Psoas muscle (tissue), 7 donors: ENCODE measurements at regions not wholly inside any gene's neighbourhood (a gene's known extent, or its start where the extent isn't known, plus 50 kb on each side); places are given as distances from the start of the nearest gene placed in this dataset.

ENCODE experiments used
- ATAC-seq, 4 donors: fragments of 200-7000 bp; cut with Tn5 transposase; one replicate each; pipeline ENCODE4 v1.9.1; 2020; ENCODE audit warnings: moderate library complexity in 3 of 4, mild to moderate bottlenecking in 2 of 4
- DNase-seq, 2 donors: peaks; one replicate each; pipeline ENCODE4 v3.0.0-alpha.2; 2020
- H3K27ac ChIP-seq: fragments of 200-600 bp; one replicate; pipeline ENCODE4 v1.8.0; 2022
- H3K27me3 ChIP-seq, 3 donors: fragments of 200-600 bp in 1 of 3; one replicate each; pipeline versions ENCODE4 v1.6.1 to v1.8.0; 2013 to 2022; ENCODE audit warnings: low read length in 2 of 3, mild to moderate bottlenecking in 2 of 3, moderate library complexity in 1 of 3; ENCODE audit not compliant: insufficient read depth in 3 of 3
- H3K36me3 ChIP-seq, 2 donors: fragments of 200-600 bp in 1 of 2; one replicate each; pipeline versions ENCODE4 v1.6.1 to v1.8.0; 2013 to 2022; ENCODE audit warnings: low read depth in 1 of 2, mild to moderate bottlenecking in 1 of 2, moderate library complexity in 1 of 2; ENCODE audit not compliant: insufficient read depth in 1 of 2
- H3K4me1 ChIP-seq: fragments of 200-600 bp; one replicate; pipeline ENCODE4 v1.8.0; 2022
- H3K4me3 ChIP-seq: fragments of 200-600 bp; one replicate; pipeline ENCODE4 v1.8.0; 2022; ENCODE audit warnings: mild to moderate bottlenecking
- H3K9me3 ChIP-seq: fragments of 200-600 bp; one replicate; pipeline ENCODE4 v1.8.0; 2022
- CTCF ChIP-seq: fragments of 200-600 bp; IDR thresholded peaks from one replicate; pipeline ENCODE4 v1.8.0; 2022; ENCODE audit warnings: antibody characterized with exemption
- WGBS, 3 donors: extraction: QIAGEN DNeasy Blood & Tissue Kit; methylation state at CpG; one replicate each; pipeline versions ENCODE4 v1.1.6 to v1.1.7; 2013; 5-methylcytosine and 5-hydroxymethylcytosine counted together
- intact Hi-C, 2 donors: fragments of 100-400 bp; cut with DNase I; formaldehyde crosslinking; loops; one replicate each; pipeline versions ENCODE4 v1.11.0 to v1.14.2; 2022
- donor health status: healthy with polysubstance abuse.
- donor health status: DM: no; HTN: no; CAD: no; lungs with moderate emphysema.
- donor health status: Bipolar disorder and iron deficiency.
- donor health status: healthy.
- donor health status: DM: yes; HTN: yes; CAD: no.
- donor health status: DM: no; HTN: no; CAD: no.
- donor health status: DM: yes; HTN: yes; CAD: no.

- peaks cover 7% of the 10 kb centered on the region for H3K9me3 ChIP-seq
- no peaks in the 10 kb centered on the region for H3K27me3 ChIP-seq
- H3K4me3 ChIP-seq = no peak overlapping the region
- 83 to 91% (median 89%) methylated on average over 4 of the region's 4 CpGs for WGBS, 3 donors
- H3K4me1 ChIP-seq = no peaks in the 10 kb centered on the region
- ATAC-seq (no peak), DNase-seq (no peak)
- no peak for TF ChIP-seq CTCF
- intact Hi-C loops = no loop called here
- H3K36me3 ChIP-seq = no peaks in the 10 kb centered on the region
- no peak overlapping the region for H3K27ac ChIP-seq
These were observed 76.0 kb upstream of the IL6 start for GRCh38 chr7:22651036-22651435.

- 89 to 93% (median 91%) methylated on average over 3 of the region's 3 CpGs for WGBS, 3 donors
- H3K27ac ChIP-seq = no peak overlapping the region
These were observed 77.3 kb upstream of the IL6 start for GRCh38 chr7:22649686-22650085.

GRCh38 chr7:22647451-22648257, 79.3 kb upstream of the IL6 start:
- Histone ChIP-seq H3K36me3 (no peaks in the 10 kb centered on the region), H3K4me1 (no peaks in the 10 kb centered on the region), H3K4me3 (no peak overlapping the region), H3K9me3 (peaks cover 31% of the 10 kb centered on the region), H3K27ac (no peak overlapping the region), H3K27me3 (no peaks in the 10 kb centered on the region)
- 76 to 84% (median 77%) methylated on average over 3 of the region's 3 CpGs for WGBS, 3 donors
- ATAC-seq (no peak), DNase-seq (no peak)
- intact Hi-C loops = no loop called here
- TF ChIP-seq CTCF = no peak

More at GRCh38 chr7:22649686-22650085, 77.3 kb upstream of the IL6 start:
- peaks cover 16% of the 10 kb centered on the region for H3K9me3 ChIP-seq
- H3K4me1 ChIP-seq = no peaks in the 10 kb centered on the region
- ATAC-seq (no peak), DNase-seq (no peak)
- no peak overlapping the region for H3K4me3 ChIP-seq
- no peaks in the 10 kb centered on the region for H3K27me3 ChIP-seq
- no peaks in the 10 kb centered on the region for H3K36me3 ChIP-seq
- no peak for TF ChIP-seq CTCF
- intact Hi-C loops = no loop called here

- H3K36me3 ChIP-seq = no peaks in the 10 kb centered on the region
- no peak overlapping the region for H3K4me3 ChIP-seq
- no peaks in the 10 kb centered on the region for H3K27me3 ChIP-seq
- intact Hi-C loops = no loop called here
- H3K27ac ChIP-seq = no peak overlapping the region
- ATAC-seq (no peak), DNase-seq (no peak)
- H3K4me1 ChIP-seq = no peaks in the 10 kb centered on the region
- no peak for TF ChIP-seq CTCF
- peaks cover 46% of the 10 kb centered on the region for H3K9me3 ChIP-seq
These were observed 81.4 kb upstream of the IL6 start for GRCh38 chr7:22645418-22646181.
